RPMI7951 (cell line): ENCODE measurements at regions not wholly inside any gene's neighbourhood (a gene's known extent, or its start where the extent isn't known, plus 50 kb on each side); places are given as distances from the start of the nearest gene placed in this dataset.

ENCODE experiments used
- DNase-seq: peaks from one replicate; pipeline ENCODE4 v3.0.0-alpha.2; 2012; ENCODE audit warnings: low read depth

DNA sequence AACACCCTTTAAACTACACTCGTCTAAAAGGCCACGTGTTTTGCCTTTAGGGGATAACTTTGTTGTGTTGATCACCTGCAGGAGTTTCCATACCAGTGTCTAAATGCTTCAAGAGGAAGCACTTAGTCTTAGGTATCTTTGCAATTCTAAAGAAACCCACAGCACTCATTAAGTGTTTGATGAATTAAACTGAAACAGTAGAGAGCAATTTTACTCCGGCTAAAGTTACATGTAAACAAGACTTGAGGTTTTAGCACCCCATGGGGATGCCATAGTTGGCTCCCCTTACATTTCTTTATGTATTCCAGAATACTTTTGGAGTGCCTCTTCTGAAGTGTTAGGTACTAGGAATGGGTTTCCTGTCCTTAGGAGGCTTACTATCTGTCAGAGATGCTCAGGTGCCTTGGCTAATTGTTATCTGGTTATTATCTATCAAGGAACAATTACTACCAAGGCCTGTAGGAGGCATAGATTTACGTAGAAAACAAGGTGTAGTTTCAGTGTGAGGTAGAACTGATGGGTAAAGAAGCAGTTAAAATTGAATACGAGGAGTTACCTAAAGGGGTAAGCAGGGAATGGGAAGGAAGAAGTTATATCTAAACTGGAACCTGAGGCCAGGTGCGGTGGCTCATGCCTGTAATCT lies 176.8 kb upstream of the SAMSN1 start:
- no peak for DNase-seq

DNA sequence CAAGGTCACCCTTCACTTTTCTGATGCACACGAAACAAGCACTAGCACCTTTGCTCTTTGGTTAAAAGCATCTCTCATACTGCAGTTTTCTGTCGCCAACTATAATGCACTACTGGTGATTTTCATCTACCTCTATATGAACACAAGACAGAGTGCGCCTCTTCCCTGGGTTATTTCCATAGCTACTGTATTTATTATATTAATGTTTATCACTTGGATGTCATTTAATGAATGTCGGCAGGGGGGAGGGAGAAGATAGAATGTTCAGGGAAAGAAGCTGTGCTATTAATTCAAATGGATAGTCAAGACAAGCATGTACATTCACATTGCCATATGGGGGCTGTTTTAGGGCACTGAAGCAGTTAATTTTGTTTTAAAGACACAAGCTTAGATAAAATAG lies 174.1 kb upstream of the SAMSN1 start:
- DNase-seq: no peak

DNA sequence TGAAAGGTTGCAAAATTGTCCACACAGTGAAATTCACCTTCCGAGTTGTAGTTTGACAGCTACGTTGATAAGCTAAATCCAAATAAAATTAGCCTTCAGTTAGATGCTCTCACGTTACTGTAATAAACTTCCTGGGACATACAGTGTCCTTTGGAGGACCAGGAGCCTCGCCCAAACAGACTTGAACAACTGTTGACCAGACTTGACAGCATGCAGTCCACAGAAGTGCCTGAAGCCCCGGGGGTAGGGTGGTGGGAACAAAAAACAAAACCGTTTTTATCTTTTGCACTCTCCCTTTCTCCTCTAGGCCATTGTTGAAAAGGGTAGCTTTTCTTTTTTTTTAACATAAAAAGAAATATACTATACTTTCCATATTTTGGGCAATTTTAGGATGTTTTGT lies 172.8 kb upstream of the SAMSN1 start:
- DNase-seq: no peak

DNA sequence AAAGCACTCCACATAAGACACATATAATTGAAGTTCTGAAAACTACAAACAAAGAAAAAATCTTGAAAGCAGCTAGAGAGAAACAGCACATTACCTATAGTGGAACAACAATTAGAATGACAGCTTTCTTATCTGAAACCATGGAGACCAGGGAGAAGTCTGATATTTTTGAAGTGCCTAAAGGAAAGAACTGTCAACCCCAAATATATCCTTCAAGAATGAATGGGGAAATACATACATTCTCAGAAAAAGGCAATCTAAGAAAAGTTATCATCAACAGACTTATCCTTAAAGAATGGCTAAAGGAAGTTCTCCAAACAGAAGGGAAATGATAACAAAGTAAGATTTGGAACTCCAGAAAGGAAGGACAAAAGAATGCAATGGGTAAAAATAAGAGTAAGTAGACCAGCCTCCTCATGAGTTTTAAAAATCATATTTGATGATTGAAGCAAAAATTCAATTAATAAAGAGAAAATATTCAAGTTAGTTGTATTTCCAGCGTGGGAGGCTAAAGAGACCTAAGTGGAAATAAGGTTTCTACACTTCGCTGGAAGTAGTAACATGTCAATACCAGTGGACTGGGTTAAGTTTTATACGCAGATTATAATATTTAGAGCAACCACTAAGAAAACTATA lies 170.8 kb upstream of the SAMSN1 start:
- DNase-seq: no peak

DNA sequence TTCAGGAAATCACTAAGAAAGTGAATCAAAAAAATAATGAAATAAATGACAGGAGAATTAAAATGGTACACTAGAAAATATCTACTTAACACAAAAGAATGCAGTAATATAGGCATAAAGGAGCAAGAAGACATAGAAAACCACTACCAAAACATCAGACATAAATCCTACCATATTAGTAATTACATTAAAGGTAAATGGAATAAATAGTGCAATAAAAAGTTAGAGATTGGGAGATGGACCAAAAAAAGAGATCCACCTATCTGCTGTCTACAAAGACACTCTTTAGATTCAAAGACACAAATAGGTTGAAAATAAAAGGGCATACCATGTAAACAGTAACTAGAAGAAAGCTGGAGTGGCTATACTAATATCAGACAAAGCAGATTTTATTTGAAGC lies 167.0 kb upstream of the SAMSN1 start:
- no peak for DNase-seq

DNA sequence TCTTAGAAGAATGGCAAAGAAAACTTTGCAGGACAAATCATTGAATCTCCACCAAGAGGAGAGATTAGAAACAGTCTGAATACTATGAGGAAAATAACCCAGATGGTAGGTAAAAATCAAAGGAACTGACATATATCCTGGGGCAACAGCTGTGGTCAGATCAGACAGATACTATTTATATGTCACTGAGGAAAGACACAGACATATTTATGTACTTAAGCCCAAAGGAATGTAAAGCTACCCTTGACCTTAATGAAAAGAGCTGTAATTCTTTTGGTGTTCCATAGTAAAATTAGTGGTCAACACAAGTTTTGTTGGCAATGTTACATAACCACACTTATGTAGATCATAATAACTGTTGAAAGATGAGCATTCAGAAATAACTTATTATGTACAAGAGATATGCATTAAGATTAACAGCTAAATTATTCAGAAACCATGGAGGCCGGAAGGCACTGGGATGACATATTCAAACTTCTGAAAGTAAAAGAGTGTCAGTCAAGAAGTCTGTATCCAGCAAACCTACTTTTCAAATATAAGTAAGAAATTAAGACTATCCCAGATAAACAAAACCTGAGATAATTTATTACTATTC lies 166.1 kb upstream of the SAMSN1 start:
- DNase-seq: peak; percentile 18

DNA sequence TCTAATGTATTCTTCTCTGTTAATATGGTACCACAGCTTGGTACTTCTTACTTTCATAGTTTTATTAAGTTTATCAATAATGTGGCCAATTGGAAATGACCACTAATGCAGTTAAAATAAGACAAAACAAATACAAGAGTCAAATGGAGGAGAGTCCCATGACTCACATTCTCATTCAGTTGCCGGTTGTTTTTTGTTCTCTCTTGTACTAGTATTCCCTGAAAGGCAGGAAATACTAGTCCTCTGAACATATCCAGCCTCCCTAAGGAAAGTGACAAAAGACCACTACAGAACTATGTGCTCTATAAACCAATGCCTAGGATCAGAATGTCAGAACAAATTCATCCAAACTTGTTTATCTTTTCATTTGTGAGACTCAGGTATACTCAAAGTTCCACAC lies 165.2 kb upstream of the SAMSN1 start:
- DNase-seq: no peak

DNA sequence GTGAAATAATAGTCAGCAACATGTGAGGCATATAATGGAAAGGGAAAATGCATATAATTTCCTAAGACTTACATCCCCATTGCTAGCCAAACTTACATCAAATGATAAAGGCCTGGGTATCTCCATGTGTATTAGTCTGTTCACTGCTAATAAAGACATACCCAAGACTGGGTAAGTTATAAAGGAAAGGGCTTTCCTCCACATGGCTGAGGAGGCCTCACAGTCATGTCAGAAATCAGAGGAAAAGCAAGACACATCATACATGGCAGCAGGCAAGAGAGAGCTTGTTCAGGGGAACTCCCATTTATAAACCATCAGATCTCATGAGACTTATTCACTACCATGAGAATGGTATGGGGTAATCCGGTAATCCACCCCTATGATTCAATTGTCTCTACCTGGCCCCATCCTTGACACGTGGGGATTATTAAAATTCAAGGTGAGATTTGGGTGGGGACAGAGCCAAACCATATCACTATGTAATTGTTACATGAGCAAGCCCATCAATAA lies 161.5 kb upstream of the SAMSN1 start:
- DNase-seq: no peak

DNA sequence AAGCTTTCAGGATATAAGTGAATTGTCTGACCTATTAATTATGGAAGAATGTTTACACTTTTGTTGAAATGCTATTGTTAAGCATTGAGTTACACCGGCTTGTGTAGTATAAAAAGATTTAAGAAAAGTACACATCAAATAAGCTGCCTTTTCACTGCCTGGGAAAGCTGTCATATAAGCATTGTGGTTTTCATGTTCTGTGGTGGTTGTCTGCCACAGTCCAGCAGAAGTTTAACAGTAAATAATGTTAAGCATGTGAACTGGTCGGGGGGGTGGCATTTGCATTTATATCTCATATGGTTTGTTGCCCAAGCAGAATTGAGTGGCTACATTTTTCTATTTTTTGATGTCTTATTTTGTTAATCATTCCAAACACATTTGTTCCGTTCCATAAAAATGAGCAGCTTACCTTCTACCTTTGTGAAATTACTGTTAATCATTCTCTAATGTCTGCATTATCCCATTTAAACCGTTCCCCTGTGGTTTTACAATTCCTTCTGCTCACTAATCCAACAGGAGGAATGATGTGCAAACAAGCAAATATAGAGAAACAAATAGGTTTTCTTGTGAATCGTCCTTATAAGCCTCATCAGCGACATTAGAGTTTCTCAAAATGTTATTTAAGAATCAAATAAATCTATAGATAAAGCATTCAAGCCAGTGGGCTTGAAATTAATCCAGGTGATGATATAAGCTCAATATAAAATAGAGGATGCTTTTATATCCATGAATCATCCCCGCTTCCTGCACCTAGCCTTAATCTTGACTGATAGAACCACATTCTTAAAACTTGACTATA lies 160.8 kb upstream of the SAMSN1 start:
- no peak for DNase-seq

DNA sequence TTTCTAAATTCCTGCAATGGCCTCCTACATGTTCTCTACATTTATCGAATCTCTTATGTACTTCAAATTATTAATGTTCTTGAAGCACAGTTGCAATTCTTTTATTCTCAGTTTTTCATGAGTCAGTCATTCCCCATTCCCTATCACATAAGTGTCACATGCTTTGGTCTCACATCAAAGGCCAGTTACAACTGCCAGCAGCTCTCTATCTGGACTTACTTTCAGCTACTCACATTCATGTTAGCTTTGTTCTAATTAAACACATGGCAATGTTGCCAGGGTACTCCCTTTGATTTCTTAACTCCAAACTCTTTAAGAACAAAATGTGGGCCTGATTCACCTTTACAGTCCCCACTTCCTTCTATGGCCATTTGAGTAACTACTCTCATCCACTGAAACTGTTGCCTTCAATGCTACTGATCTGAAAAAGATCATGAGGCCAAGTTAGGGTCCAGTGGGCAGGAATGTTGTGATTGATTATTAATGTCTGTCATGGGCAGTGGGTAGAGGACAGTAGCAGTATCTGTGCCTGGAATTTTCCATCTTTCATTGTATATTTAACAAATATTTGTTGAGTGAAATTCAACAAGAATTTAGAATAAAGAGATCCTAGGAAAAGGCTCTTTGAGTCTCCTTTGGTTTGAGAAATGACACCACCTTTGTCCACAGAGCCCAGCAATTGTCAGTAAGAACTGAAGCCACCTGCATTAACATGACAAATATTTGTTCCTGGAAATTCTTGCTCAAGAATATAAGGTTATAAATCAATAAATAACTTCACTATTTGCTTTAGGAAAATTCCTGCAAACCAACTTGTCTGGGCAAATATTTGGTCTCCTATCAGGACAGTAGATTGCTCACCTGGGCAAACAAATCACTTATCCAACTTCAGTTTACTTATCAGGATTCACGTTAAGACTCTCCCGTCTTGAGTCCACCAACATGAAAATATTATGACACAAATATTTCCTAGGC lies 153.6 kb upstream of the SAMSN1 start:
- DNase-seq: no peak

DNA sequence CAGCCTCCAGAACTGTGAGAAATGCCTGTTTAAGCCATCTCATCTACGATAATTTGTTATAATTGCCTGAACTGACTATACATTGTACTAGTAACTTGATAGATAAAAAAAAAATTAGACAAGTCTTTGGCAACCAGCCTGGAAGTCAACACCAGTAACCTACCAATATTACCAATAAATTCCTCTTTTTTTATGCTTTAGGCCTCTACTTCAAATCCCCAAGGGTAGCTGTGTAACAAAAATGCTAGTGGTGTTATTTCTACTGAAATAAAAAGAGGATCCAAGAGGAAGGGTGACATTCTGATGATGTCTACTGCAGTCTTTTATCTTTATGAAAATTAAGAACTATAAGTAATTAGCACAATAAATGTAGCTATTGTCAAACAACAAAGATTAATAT lies 151.7 kb upstream of the SAMSN1 start:
- DNase-seq: no peak

DNA sequence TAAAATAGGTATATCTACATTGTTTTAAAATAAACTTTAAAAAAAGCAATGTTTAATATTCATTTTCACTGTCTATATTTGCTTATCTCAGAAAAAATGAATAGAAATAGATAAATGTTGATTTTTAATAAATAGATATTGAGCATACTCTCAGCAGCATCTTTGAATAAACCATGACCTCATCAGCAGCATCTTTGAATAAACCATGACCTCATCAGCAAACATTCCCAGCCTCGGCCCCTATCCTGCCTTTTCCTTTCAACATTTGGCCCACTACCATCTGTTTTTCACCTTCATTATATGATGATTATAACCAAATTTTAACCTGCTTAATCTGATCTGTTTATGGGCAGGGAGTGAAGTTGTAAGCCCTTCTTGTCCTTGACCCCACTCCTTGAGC lies 148.7 kb upstream of the SAMSN1 start:
- no peak for DNase-seq

DNA sequence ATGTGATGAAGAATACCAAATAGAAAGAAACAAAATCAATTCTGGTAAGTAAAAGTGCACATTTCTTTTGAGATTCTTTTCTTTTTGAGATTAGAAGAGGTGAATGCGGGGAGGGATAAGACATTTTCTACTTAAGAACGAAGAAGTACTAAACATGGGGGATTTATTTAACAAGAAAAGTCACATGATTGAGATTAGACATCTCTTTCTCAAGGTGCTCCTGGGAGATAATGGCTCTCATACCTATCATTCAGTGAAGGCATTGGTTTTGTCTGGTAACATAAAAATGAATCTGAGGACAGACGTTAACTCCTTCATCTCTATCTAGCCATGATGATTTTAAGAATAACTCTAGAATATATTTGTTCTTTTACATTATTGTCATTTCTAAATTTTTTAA lies 147.9 kb upstream of the SAMSN1 start:
- no peak for DNase-seq

DNA sequence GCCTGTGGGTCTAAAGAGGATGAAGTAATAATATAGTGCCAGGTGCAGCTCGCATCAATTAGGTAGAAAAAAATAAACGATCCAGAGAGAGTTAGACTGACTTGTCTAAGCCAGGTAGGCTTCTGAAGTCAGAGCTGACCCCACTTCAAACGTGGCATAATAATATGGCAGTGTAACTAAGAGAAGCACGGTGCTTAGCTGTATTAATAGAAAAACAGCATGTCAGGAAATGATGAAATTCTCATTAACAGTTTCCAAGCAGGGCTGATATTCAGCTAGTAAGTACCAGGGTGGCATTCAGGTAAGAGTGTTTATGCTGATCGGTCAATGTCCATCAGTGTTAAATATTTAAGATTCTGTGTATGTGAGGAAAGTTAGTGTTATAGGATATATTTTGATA lies 145.8 kb upstream of the SAMSN1 start:
- no peak for DNase-seq

DNA sequence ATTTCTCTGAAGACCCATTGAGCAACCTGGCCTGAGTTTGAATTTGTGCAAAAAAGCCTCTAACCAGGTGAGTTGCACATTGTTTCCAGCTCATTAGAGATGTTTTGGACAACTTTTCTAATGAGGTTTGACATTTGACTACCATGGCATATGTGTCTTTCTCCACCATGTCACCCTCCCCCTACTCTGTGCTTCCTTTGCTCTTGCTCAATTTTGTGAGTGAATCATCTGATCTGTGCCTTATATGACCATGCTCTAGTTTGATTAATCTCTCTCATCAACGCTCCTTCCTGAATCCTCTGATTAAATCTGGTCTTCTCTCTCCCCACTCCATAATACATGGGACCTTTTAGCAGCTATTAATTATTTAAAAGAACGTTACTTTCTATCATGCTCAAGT lies 144.8 kb upstream of the SAMSN1 start:
- no peak for DNase-seq

DNA sequence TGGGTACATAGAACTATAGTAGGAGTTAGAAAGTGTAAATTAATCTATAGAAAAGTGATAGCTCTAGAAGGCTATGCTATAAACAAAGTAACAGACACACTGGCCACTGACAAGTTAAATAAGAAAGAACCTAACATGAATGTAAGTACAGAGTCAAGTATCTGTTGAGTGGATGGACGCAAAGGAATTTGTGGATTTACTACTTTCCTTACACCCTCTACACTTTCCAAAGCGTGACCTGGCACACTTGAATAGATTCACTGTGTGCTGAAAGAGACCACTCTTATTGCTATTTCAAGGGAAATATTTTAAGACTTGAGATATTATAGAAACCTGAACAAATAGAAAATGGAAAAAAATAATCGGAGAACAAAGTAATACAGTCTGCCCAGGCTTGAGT lies 142.8 kb upstream of the SAMSN1 start:
- no peak for DNase-seq

DNA sequence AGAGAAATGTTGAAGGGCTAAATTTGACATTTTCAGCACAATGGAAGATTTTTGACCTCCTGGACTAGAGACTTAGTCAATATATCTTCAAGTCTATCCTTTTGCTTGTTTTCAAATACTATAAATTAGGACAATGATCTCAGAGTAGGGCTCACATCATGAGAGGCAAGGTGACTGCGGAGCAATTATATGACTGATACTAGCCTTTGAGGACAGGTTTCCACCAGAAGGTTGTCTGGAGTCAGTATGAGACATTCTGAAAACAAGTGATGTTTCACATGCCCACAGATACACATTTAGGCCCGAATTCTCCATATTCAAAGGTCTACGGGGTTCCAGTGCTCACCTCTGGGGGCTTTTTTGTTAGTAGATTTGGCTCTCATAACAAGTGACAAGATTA lies 142.3 kb upstream of the SAMSN1 start:
- no peak for DNase-seq

DNA sequence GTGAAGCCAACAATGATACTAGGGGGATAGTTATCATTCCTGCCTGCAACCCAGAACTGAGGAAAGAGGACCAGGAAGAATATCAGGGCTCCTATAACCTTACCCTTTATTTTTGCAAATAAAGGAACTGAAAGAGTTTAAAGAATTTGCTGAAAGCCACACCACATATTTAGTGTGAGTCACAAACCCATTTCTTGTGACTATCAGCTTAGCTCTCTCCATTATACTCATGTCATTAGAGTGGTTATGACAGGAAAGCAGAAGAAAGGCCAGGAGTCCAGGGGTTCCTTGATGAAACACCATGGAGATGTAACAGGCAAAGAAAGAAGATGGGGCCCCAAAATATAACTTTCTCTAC lies 141.1 kb upstream of the SAMSN1 start:
- DNase-seq: no peak

DNA sequence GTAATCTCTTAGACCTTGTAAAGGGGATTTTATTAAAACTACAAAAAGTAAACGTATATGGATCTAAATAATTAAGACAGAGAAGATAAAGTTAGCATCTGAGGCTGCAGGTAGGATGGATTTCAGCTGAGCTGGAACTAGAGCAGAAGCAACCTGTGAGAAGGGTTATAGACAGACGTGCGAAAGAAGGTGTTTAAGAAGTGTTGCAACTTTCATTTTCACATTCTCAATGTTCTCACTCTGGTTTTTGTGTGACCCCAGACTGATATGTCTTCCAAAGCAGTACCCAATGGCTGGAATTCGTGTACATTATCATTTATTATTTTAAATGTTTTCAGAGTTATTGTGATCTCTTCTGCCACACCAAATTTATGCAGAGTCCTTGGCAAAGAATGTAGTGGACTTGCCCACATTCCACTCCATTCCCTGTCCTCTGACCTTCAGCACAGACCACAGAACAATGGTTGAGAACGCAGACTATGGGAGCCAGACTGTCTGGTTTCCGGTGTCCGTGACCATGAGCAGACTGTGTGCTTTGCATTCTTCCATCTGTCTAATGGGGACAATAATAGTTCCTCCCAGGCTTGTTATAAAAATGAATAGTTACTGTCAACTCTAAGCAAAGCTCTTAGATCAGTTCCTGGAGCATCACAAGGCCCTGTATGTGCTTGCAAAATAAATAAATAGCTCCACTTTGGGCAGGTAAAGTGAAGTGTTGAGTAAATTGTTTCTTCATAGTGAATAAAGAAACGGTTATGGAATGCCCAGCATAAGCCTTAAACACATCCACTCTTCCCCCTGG lies 140.6 kb upstream of the SAMSN1 start:
- DNase-seq: no peak

DNA sequence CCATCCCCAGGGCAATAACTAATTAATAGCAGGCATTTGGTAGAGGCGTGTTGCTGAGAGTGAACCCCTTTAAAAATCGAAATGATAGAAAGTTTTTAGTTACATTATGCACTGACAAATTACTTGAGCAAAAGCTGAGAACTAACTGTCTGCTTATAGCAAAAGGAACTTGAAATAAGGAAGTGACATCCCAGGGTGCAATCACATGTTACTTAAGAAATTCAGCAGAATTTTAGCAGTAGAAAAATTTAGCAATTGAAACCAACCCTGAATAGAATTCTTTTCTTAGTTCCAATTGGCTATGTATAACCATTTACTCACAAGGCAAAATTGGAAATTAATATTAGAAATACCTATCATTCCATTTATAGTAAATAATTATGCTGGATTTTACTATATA lies 139.5 kb upstream of the SAMSN1 start:
- no peak for DNase-seq

DNA sequence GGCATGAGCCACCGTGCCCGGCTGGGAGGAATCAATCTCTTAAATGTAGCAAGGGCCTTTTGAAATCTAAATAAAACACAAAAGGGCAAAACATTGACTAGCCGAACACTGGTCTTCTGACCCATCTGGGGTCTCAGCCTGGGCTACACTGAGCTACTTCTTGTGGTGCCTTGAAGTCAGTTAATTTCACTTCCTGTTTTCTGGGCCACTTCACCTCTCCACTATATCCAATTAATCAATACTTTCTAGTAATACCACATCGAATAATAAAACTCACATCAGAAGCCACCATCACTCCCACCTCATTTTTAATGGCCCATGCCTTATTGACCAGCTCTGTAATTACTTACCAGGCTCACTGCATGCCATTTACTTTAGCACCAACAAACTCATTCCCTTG lies 138.0 kb upstream of the SAMSN1 start:
- no peak for DNase-seq
